Embryonic facial prominence (tissue), 1 donor: ENCODE measurements at regions not wholly inside any gene's neighbourhood (a gene's known extent, or its start where the extent isn't known, plus 50 kb on each side); places are given as distances from the start of the nearest gene placed in this dataset.

Source experiments
- DNase-seq: peaks from one replicate; pipeline ENCODE4 v3.0.0-alpha.2; 2016; ENCODE audit errors: extremely low spot score

DNA sequence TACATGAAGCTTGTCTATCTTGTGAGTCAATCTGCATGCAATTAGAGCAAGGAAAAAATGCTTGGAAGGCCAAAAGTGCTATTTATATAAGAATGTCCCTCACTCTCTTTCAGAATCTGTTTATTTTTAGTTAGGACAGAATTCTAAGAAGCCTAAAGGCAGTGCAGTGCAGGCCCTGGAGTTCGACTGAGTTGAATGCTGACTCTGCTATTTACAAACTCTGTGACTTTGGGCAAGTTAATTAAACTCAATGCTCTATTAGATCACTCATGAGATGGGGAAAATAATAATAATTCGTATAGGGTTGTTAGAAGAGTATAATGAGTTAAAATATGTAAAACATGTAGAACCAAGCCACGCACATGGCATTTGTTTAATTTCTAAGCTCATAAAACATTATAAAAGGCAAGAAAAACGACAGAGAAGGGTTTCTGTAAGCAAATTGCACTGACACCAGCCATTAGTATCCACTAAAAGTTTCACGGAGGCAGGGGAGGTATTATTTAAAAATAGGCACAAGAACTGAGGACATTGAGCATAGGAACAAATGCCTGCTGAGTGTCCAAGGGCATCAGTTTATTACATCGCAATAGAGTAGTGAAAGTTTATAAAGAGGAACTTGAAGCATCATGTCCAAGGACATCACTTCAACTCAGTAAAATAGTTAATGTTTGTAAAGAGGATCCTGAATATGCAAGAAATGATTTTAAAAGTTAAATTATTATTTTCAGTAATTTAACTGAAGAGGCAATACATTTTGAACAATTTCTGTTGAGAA is 115.0 kb upstream of the INPP4B start:
- no peak for DNase-seq

DNA sequence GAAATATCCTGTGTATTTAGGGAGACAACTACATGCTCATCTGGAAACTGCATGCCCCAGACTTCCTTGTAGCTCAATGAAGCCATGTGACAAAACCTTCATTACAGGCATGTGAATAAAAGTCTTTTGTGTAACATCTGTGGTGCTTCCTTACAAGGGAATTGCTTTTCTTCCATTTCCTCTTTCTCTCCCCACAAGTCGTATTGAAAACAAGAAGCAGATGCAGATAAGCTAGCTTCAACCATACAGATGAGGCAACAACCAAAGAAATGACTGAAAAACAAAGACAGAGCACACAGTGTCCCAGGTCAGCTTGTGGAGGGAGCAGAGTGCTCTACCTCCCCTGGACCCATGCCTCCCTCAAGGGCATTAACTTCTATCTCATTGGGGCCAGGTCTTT is 115.8 kb upstream of the INPP4B start:
- no peak for DNase-seq

DNA sequence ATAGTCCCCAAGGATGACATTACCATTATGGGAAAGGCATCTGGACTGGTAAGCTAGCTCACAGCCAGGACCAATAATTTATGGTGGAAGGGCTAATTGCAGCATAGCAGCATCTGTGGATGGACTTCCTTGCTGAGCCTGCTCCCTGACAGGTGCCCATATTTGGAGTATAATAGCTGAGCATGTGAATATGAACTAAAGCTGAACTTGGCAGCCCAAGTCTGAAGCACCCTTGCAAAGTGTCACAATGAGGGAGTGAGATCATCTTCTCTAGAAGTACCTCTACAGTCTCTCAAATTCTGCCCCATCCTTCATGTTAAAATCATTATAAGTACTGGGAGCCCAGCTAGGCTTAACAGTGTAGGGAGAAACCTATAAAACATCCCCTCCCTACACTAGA is 128.2 kb upstream of the INPP4B start:
- no peak for DNase-seq

DNA sequence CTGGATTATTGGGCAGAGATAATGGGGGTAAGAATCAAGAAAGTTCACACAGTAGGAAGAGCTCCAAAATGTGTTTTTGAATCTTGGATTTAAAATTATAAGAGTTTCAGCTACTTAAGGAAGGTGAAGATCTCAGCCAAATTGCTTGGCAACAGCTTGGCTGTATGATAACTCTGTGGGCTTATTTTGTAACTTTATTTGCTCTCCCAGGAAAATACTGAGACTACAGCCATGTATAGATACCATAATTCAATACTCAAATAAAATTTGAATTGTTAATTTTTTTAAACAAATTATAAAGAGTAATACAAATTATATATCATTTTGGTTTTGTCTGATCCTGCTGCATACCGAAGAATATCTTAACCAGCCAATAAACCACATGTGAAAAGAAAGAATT is 129.5 kb upstream of the INPP4B start:
- no peak for DNase-seq

DNA sequence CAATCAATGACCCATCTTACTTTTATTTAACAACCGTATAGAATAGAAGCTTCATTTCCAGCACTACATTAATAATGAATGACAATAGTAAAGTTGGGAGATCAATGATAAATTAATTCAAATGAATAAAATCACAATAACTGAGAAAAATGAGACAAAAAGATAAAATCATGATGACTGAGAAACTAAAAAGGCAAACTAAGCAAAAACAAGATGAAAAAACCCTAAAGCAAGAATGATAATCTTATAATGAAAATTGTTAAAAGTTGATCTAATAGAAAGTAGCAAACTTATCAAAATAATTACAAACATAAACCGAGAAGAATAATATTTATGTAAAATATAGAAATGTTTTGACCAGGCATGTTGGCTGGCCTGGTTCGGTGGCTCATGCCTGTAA is 130.4 kb upstream of the INPP4B start:
- no peak for DNase-seq

GRCh38 chr4:142977182-142977581 is 131.1 kb upstream of the INPP4B start:
- DNase-seq, result no peak

- DNase-seq, result no peak
These were observed 137.0 kb upstream of the INPP4B start for GRCh38 chr4:142983065-142983464.

DNA sequence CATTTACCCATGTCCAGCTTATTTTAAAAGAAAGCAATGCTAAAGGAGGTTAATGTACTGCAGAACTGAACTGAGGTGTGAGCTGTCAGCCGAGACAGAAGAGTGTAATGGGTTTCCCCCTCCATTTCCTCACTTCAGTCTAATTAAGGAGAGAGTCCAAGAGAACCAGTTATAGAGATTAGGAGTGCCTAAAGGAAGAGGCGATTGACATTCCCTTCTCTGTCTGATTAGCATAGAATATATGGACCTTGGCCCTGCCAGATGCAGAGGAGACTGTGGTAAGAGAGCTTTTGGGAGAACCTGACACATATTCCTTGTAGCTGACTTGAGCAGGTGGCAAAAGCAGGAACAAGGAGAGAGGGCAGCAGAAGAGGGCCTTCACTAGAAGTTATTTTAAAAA is 137.5 kb upstream of the INPP4B start:
- no peak for DNase-seq

GRCh38 chr4:142984871-142985585 is 138.9 kb upstream of the INPP4B start:
- no peak for DNase-seq

DNA sequence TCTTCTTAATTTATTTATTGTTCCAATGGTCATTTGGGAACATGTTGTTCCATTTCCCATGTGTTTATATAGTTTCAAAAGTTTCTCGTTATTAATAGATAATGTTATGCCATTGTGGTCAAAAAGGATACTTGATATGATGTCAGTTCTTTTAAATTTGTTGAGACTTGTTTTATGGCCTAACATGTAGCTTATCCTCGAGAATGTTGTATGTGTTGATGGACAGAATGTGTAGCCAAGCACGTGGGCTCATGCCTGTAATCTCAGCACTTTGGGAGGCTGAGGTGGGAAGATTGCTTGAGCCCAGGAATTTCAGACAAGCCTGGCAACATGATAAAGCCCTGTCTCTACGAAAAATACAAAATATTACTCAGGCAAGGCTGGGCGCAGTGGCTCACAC is 168.5 kb upstream of the USP38 start:
- DNase-seq, result no peak

DNA sequence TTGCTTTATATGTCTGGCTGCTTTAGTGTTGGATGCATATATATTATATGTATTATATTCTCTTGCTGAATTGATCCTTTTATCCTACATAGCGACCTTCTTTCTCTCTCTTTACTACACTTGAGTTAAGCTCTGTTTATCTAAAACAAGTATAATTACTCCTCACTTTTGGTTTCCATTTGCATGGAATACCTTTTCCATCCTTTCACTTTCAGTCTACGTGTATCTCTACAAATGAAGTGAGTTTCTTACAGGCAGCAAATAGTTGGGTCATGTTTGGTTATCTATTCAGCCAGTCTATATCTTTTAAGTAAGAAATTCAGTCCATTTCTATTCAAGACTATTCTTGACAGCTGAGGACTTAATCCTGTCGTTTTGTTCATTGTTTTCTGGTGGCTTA is 167.5 kb upstream of the USP38 start:
- DNase-seq, result no peak

DNA sequence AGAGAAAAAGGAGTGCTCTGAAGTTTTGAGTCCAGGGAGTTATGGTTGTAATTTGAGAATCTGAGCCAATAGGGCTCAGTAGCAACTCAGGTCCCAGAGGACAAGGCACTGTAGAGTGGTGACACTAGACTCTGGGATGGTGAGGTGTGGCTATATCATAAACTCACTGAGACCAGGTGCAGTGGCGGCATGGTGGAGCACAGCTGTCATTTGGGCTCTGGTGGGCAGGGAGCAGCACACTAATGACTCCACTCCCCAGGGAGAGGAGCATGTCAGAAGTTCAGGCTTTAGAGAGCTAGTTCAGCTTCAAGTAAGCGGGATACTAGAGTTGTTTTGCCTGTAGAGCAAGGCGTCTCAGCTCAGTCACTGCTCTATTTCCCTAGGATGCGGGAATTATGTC is 165.4 kb upstream of the USP38 start:
- DNase-seq, result no peak

DNA sequence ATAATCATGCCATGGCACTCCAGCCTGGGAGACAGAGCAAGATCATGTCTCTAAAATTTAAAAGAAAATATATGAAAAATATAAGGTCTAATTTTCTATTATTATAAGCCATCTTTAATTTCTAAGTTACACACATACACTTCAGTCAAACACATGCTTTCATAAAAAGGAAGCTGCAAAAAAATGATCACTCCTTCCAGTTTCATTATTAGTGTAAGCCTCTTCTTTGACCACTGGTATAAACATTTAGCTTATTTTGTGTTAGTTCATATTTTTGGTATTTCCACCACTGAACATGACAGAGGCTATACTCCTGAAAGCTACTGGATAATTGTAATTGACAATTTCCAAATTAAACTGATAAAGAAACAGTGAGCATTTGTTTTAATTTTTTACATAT is 163.3 kb upstream of the USP38 start:
- no peak for DNase-seq

DNA sequence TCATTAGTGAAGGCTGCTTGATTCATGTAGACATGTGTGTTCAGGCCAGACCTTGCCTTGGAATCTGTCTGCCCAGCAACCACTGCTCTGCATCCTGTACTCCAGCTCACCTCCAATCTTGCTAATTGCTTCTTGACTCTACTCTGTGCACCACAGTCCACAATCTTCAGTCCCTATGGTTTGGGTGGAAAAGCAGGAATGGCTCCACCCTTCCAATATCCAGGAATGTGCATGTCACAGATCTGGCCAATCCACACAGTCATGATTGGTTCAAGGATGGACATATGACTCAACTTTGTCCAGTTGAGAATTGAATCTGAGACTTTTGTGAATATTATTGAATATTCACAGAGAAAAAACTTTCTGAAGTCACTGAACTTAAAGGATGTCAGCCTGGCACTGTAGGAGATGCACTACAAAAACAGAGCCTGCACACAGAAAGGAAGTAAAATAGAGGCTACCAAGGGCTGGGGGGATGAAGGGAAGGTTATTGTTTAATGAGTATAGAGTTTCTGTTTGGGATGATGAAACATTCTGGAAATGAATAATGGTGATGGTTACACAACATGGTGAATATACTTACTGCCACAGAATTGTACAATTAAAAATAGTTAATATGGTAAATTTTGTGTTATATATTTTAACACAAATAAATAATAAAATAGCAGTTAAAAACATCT is 161.3 kb upstream of the USP38 start:
- no peak for DNase-seq

GRCh38 chr4:143025081-143025704 is 159.5 kb upstream of the USP38 start:
- DNase-seq, result peak; percentile 13

DNA sequence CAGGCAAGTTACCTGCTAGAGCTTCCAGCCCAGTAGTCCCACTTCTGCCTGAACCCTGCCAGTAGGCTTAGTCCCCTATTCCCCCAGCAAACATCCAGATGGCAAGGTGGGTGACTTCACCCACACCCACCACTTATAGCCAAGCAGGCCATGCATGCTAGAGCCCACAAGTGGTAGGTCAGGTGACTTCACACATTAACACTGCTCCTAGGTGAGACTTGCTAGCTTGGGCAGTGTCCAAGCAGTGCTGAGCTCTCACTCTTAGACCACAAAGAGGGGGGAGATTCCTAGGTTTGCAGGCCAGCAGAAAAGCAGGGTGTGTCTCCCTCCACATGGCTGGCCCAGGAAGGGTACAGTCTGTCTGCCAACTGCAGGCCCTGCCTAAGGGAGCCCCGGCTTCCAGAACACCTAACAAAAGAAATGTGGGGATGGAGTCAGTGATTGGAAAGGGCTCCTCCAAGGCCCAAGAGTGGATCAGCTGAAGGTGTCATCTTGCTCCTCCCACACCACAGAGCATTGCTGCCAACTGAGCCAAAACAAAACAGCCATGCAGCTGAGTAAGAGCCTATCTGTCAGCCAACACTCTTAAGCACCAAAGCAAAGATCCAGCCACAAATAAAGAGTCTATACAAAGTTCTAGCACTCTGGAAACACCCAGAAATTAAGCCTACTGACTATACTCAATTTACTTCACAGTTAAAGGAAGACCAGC is 158.1 kb upstream of the USP38 start:
- DNase-seq, result no peak

- no peak for DNase-seq
These were observed 149.1 kb upstream of the USP38 start for GRCh38 chr4:143035661-143036060.

- DNase-seq, result no peak
These were observed 148.3 kb upstream of the USP38 start for GRCh38 chr4:143036443-143036842.

- DNase-seq, result no peak
These were observed 138.3 kb upstream of the USP38 start for GRCh38 chr4:143046454-143046853.

DNA sequence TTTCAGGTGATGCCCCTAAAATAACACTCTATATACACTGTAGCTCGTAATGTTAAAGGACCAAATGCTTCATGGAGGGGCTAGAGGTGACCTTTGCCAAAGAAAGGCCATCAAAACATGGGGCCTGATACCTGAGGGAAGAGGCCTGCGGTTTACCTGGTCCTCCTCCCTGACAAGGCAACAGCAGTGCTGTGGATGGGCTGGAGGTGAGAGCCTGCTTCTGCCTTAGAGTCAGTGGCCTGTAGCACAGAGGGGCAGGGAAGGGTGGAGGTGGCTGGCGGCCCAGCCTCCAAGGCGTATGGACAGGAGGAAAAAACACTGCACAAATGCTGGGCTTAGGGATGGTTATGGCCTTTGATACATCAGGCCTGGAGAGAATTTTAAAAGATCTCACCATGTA is 137.8 kb upstream of the USP38 start:
- DNase-seq, result no peak

- DNase-seq, result no peak
These were observed 129.7 kb upstream of the USP38 start for GRCh38 chr4:143054971-143055370.

DNA sequence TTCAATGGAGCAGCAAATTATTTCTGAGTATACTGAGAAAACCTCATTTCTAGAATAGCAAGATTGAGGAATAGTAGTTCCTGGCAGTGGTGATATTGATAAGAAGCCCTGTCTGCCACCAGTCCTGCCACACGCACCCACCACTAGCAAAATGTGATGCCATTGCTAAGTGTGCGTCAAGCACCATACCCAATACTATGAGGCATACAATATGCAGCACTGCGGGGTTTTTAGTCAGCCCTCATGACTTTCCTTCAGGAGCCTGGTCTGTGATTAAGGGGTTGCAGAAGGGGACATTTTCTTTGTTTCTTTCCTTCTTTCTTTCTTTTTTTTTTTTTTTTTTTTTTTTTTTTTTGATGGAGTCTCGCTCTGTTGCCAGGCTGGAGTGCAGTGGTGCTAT is 128.7 kb upstream of the USP38 start:
- DNase-seq, result no peak
